Posterior vena cava (tissue), 2 donors: ENCODE measurements at regions not wholly inside any gene's neighbourhood (a gene's known extent, or its start where the extent isn't known, plus 50 kb on each side); places are given as distances from the start of the nearest gene placed in this dataset.

Experiments
- DNase-seq: peaks from one replicate; pipeline ENCODE4 v3.0.0-alpha.2; 2020; ENCODE audit warnings: low spot score
- intact Hi-C, 2 donors: fragments of 100-400 bp; cut with DNase I; formaldehyde crosslinking; loops; one replicate each; pipeline versions ENCODE4 v1.14.1 to v1.14.2; 2022 to 2023
- donor health status: DM: yes; HTN: yes; CAD: no.
- donor health status: DM: yes; HTN: yes; CAD: no.

GRCh38 chr2:188701836-188702235 is 272.3 kb upstream of the COL3A1 start:
- intact Hi-C loops, result no loop called here
- DNase-seq, result no peak

- no peak for DNase-seq
- intact Hi-C loops, result no loop called here
Measured at GRCh38 chr2:188705191-188705590, 269.0 kb upstream of the COL3A1 start.

GRCh38 chr2:188713961-188714360 is 260.2 kb upstream of the COL3A1 start:
- no peak for DNase-seq
- intact Hi-C loops, result no loop called here

GRCh38 chr2:188720811-188721605 is 253.2 kb upstream of the COL3A1 start:
- DNase-seq, result no peak
- intact Hi-C loops, result no loop called here

GRCh38 chr2:188721784-188722183 is 252.4 kb upstream of the COL3A1 start:
- no peak for DNase-seq
- intact Hi-C loops, result no loop called here

- no peak for DNase-seq
- intact Hi-C loops, result no loop called here
Measured at GRCh38 chr2:188725746-188726360, 248.3 kb upstream of the COL3A1 start.

- DNase-seq, result no peak
- intact Hi-C loops, result no loop called here
Measured at GRCh38 chr2:188726626-188727247, 247.4 kb upstream of the COL3A1 start.

GRCh38 chr2:188727846-188728245 is 246.3 kb upstream of the COL3A1 start:
- DNase-seq, result no peak
- intact Hi-C loops, result no loop called here

- DNase-seq, result no peak
- intact Hi-C loops, result no loop called here
Measured at GRCh38 chr2:188734691-188735090, 239.5 kb upstream of the COL3A1 start.

GRCh38 chr2:188746727-188747126 is 227.4 kb upstream of the COL3A1 start:
- intact Hi-C loops, result no loop called here
- no peak for DNase-seq

- intact Hi-C loops, result no loop called here
- DNase-seq, result no peak
Measured at GRCh38 chr2:188751816-188752215, 222.4 kb upstream of the COL3A1 start.

GRCh38 chr2:188752311-188752710 is 221.9 kb upstream of the COL3A1 start:
- intact Hi-C loops, result no loop called here
- DNase-seq, result no peak

GRCh38 chr2:188762151-188762550 is 212.0 kb upstream of the COL3A1 start:
- DNase-seq, result no peak
- intact Hi-C loops, result no loop called here

- intact Hi-C loops, result no loop called here
- DNase-seq, result no peak
Measured at GRCh38 chr2:188765522-188766470, 208.4 kb upstream of the COL3A1 start.

- intact Hi-C loops, result no loop called here
- no peak for DNase-seq
Measured at GRCh38 chr2:188766471-188766856, 207.7 kb upstream of the COL3A1 start.

GRCh38 chr2:188767176-188767575 is 207.0 kb upstream of the COL3A1 start:
- no peak for DNase-seq
- intact Hi-C loops, result no loop called here

- intact Hi-C loops, result no loop called here
- no peak for DNase-seq
Measured at GRCh38 chr2:188770296-188770695, 203.9 kb upstream of the COL3A1 start.

GRCh38 chr2:188773075-188773474 is 201.1 kb upstream of the COL3A1 start:
- DNase-seq, result no peak
- intact Hi-C loops, result no loop called here

- intact Hi-C loops, result no loop called here
- DNase-seq, result no peak
Measured at GRCh38 chr2:188776634-188777033, 197.5 kb upstream of the COL3A1 start.
